ENCODE measurements at regions not wholly inside any gene's neighbourhood (a gene's known extent, or its start where the extent isn't known, plus 50 kb on each side); places are given as distances from the start of the nearest gene placed in this dataset.

DNA sequence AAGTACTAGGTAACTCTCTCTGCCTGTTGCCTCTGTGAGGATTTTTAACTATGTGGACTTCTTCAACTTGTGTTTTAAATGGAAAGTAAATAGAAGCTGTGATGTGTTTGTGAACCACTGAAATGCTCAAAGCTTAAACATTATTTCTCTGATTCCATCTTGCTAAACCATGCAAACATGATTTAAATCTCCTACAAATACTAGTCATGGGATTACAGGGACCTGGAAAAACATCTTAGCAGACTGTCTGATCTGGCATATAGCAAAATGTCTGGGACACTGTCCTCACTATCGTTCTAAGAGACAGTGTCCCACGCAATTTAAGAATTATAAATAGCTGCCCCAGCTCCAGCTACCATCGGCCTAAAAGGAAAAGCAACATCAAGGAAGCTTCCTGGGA is 914.5 kb upstream of the FAT3 start:
- TF ChIP-seq, protein P1, sequence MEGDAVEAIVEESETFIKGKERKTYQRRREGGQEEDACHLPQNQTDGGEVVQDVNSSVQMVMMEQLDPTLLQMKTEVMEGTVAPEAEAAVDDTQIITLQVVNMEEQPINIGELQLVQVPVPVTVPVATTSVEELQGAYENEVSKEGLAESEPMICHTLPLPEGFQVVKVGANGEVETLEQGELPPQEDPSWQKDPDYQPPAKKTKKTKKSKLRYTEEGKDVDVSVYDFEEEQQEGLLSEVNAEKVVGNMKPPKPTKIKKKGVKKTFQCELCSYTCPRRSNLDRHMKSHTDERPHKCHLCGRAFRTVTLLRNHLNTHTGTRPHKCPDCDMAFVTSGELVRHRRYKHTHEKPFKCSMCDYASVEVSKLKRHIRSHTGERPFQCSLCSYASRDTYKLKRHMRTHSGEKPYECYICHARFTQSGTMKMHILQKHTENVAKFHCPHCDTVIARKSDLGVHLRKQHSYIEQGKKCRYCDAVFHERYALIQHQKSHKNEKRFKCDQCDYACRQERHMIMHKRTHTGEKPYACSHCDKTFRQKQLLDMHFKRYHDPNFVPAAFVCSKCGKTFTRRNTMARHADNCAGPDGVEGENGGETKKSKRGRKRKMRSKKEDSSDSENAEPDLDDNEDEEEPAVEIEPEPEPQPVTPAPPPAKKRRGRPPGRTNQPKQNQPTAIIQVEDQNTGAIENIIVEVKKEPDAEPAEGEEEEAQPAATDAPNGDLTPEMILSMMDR (IDR thresholded peaks at IDR 0.05): no peak
- TF ChIP-seq POLR2A (IDR thresholded peaks at IDR 0.05): no peak
